H1 (cell line): ENCODE measurements at regions not wholly inside any gene's neighbourhood (a gene's known extent, or its start where the extent isn't known, plus 50 kb on each side); places are given as distances from the start of the nearest gene placed in this dataset.

Experiments used
- CTCF ChIA-PET: fragments of 300-600 bp; sonication (Branson Sonifier 250); formaldehyde crosslinking; loops from one replicate; lab custom pipeline; 2021; ENCODE audit not compliant: partially characterized antibody; lab: Charles Lee
- POLR2A ChIA-PET: fragments of 300-600 bp; sonication (Branson Sonifier 250); formaldehyde crosslinking; loops from one replicate; lab custom pipeline; 2021; ENCODE audit warnings: inconsistent platforms; ENCODE audit not compliant: partially characterized antibody; lab: Charles Lee
- DNase-seq, 2 experiments: peaks; one replicate each; pipeline versions ENCODE4 v3.0.0 to v3.0.0-alpha.2; 2010 to 2022; ENCODE audit warnings: low spot score in 2 of 2, low read depth in 1 of 2, mixed read lengths in 1 of 2
- FAIRE-seq: peaks from 2 replicates; lab custom pipeline; 2011; peaks lifted over from hg19 to GRCh38; lab: Jason Lieb, UNC
- H2AFZ ChIP-seq: 2 replicates; pipeline ENCODE4 v1.8.1; 2012; ENCODE audit warnings: low read length, inconsistent platforms
- H2AK5ac ChIP-seq: 2 replicates; pipeline ENCODE4 v1.6.1; 2013; ENCODE audit warnings: low read depth, low read length
- H2BK120ac ChIP-seq: replicated peaks from 2 replicates; pipeline ENCODE3; 2013; ENCODE audit warnings: low read depth, low read length, inconsistent platforms
- H2BK12ac ChIP-seq: 2 replicates; pipeline ENCODE4 v1.6.1; 2013; ENCODE audit warnings: low read depth, low read length
- H2BK15ac ChIP-seq: 2 replicates; pipeline ENCODE4 v1.6.1; 2013; ENCODE audit warnings: low read length
- H2BK20ac ChIP-seq: 2 replicates; pipeline ENCODE4 v1.6.1; 2013; ENCODE audit warnings: low read length
- H2BK5ac ChIP-seq: 2 replicates; pipeline ENCODE4 v1.6.1; 2013; ENCODE audit warnings: low read depth, low read length
- H3K14ac ChIP-seq: 2 replicates; pipeline ENCODE4 v1.6.1; 2013; ENCODE audit warnings: inconsistent platforms; ENCODE audit not compliant: insufficient read length
- H3K18ac ChIP-seq: 2 replicates; pipeline ENCODE4 v1.6.1; 2013; ENCODE audit warnings: low read length; ENCODE audit errors: extremely low read depth
- H3K23ac ChIP-seq: 2 replicates; pipeline ENCODE4 v1.6.1; 2013; ENCODE audit warnings: inconsistent platforms; ENCODE audit not compliant: insufficient read length
- H3K23me2 ChIP-seq: 2 replicates; pipeline ENCODE4 v1.6.1; 2013; ENCODE audit warnings: low read depth, low read length
- H3K27ac ChIP-seq: 2 replicates; pipeline ENCODE4 v1.6.1; 2011; ENCODE audit warnings: low read depth, low read length, inconsistent platforms
- H3K27me3 ChIP-seq, 4 experiments: replicated peaks in 1 of 4; 1 replicate in 1 of 4; 2 replicates in 3 of 4; pipeline versions ENCODE4 v1.6.1 to v1.8.1; 2011 to 2013; ENCODE audit warnings: low read length in 3 of 4, mild to moderate bottlenecking in 3 of 4, inconsistent platforms in 2 of 4, mixed read lengths in 2 of 4, moderate library complexity in 1 of 4; ENCODE audit not compliant: control insufficient read depth in 3 of 4, insufficient read depth in 3 of 4; ENCODE audit errors: extremely low read depth in 1 of 4
- H3K36me3 ChIP-seq, 4 experiments: 2 replicates each; pipeline versions ENCODE4 v1.6.1 to v1.8.1; 2011 to 2013; ENCODE audit warnings: mild to moderate bottlenecking in 4 of 4, low read length in 3 of 4, moderate library complexity in 2 of 4, control low read depth in 1 of 4, inconsistent platforms in 1 of 4; ENCODE audit not compliant: insufficient read depth in 4 of 4, control insufficient read depth in 2 of 4
- H3K4ac ChIP-seq: replicated peaks from 2 replicates; pipeline ENCODE3; 2013; ENCODE audit warnings: low read length, low read depth, mixed read lengths, inconsistent platforms; ENCODE audit not compliant: insufficient read length
- H3K4me1 ChIP-seq, 4 experiments: replicated peaks in 1 of 4; 1 replicate in 1 of 4; 2 replicates in 3 of 4; pipeline versions ENCODE4 v1.6.1 to v1.8.1; 2011 to 2013; ENCODE audit warnings: low read length in 3 of 4, inconsistent platforms in 2 of 4, mixed read lengths in 1 of 4; ENCODE audit not compliant: insufficient read depth in 4 of 4, control insufficient read depth in 3 of 4
- H3K4me2 ChIP-seq, 2 experiments: 2 replicates each; pipeline versions ENCODE4 v1.6.1 to v1.8.1; 2011 to 2013; ENCODE audit warnings: low read depth in 2 of 2, low read length in 2 of 2, control low read depth in 1 of 2, inconsistent platforms in 1 of 2, mild to moderate bottlenecking in 1 of 2; ENCODE audit not compliant: insufficient read depth in 1 of 2
- H3K4me3 ChIP-seq, 4 experiments: fragments of 200-600, 300-600 bp in 1 of 4; sonication (generic), shearing (Covaris generic), sonication (Bioruptor Twin) in 1 of 4; 2 replicates each; pipeline versions ENCODE4 v1.5.1 to v1.8.1; 2011 to 2016; ENCODE audit warnings: low read length in 4 of 4, low read depth in 3 of 4, control low read depth in 2 of 4, inconsistent platforms in 2 of 4, mild to moderate bottlenecking in 2 of 4, mixed read lengths in 1 of 4, moderate library complexity in 1 of 4; ENCODE audit not compliant: insufficient read depth in 2 of 4; ENCODE audit errors: extremely low read depth in 1 of 4
- H3K56ac ChIP-seq: replicated peaks from 2 replicates; pipeline ENCODE3; 2013; ENCODE audit warnings: low read depth, mild to moderate bottlenecking, mixed read lengths, low read length, inconsistent platforms; ENCODE audit not compliant: insufficient read length
- H3K79me1 ChIP-seq: 2 replicates; pipeline ENCODE4 v1.6.1; 2013; ENCODE audit warnings: low read depth, low read length, control low read depth
- H3K79me2 ChIP-seq, 2 experiments: 2 replicates each; pipeline versions ENCODE4 v1.6.1 to v1.8.1; 2012 to 2013; ENCODE audit warnings: low read length in 2 of 2, mild to moderate bottlenecking in 2 of 2, inconsistent platforms in 1 of 2; ENCODE audit not compliant: insufficient read depth in 2 of 2, control insufficient read depth in 1 of 2
- H3K9ac ChIP-seq, 4 experiments: replicated peaks in 1 of 4; 1 replicate in 1 of 4; 2 replicates in 3 of 4; pipeline versions ENCODE4 v1.6.1 to v1.8.1; 2011 to 2013; ENCODE audit warnings: low read depth in 3 of 4, low read length in 3 of 4, control low read depth in 2 of 4, mild to moderate bottlenecking in 2 of 4, moderate library complexity in 2 of 4, inconsistent platforms in 1 of 4; ENCODE audit errors: extremely low read depth in 1 of 4
- H3K9me3 ChIP-seq, 2 experiments: 2 replicates each; pipeline versions ENCODE4 v1.6.1 to v1.8.1; 2012 to 2013; ENCODE audit warnings: mild to moderate bottlenecking in 2 of 2, moderate library complexity in 2 of 2, control low read depth in 1 of 2, inconsistent platforms in 1 of 2, low read depth in 1 of 2, low read length in 1 of 2, mixed read lengths in 1 of 2; ENCODE audit not compliant: insufficient read depth in 2 of 2
- H4K20me1 ChIP-seq, 2 experiments: replicated peaks in 1 of 2; 2 replicates each; pipeline versions ENCODE3 to v1.8.1; 2011 to 2013; ENCODE audit warnings: inconsistent platforms in 2 of 2, low read length in 2 of 2, mild to moderate bottlenecking in 1 of 2; ENCODE audit not compliant: insufficient read depth in 2 of 2, control insufficient read depth in 1 of 2
- H4K5ac ChIP-seq: 2 replicates; pipeline ENCODE4 v1.6.1; 2013; ENCODE audit warnings: low read length, low read depth, mixed read lengths, inconsistent platforms; ENCODE audit not compliant: insufficient read length
- H4K8ac ChIP-seq: 2 replicates; pipeline ENCODE4 v1.8.0; 2013; ENCODE audit warnings: mild to moderate bottlenecking, moderate library complexity, low read length, inconsistent platforms; ENCODE audit not compliant: insufficient read depth; ENCODE audit errors: extremely low read depth
- H4K91ac ChIP-seq: replicated peaks from 2 replicates; pipeline ENCODE3; 2013; ENCODE audit warnings: low read length, mixed read lengths, inconsistent platforms; ENCODE audit not compliant: insufficient read length
- CHD1 ChIP-seq: IDR thresholded peaks from 2 replicates; pipeline ENCODE4 v1.6.1; 2012; ENCODE audit warnings: low read depth, low read length, improper control_type of control experiment
- EGR1 ChIP-seq: IDR thresholded peaks from 2 replicates; pipeline ENCODE4 v1.6.1; 2011; ENCODE audit warnings: low read depth, low read length, borderline replicate concordance
- HDAC6 ChIP-seq: IDR thresholded peaks from one replicate; pipeline ENCODE4 v1.7.1; 2012; ENCODE audit warnings: low read depth, mild to moderate bottlenecking, inconsistent platforms, low read length, moderate library complexity
- SAP30 ChIP-seq: fragments of 300-600 bp; sonication (generic); IDR thresholded peaks from 2 replicates; pipeline ENCODE4 v1.7.1; 2012; ENCODE audit warnings: low read length, moderate library complexity, mild to moderate bottlenecking, inconsistent platforms; ENCODE audit not compliant: insufficient read depth, insufficient replicate concordance
- SIN3A ChIP-seq, 2 experiments: IDR thresholded peaks in 1 of 2; conservative IDR thresholded peaks in 1 of 2; 2 replicates each; pipeline ENCODE4 v1.6.1; 2011 to 2012; ENCODE audit warnings: low read length in 2 of 2, improper control_type of control experiment in 1 of 2, low read depth in 1 of 2, mild to moderate bottlenecking in 1 of 2
- TAF7 ChIP-seq: optimal IDR thresholded peaks from 2 replicates; pipeline ENCODE3; 2011; ENCODE audit warnings: low read depth, mild to moderate bottlenecking, inconsistent platforms, low read length, moderate library complexity, borderline replicate concordance
- WGBS, 2 experiments: shearing (Covaris generic) in 1 of 2; methylation state at CpG; one replicate each; pipeline versions ENCODE4 v1.1.6 to v1.1.7; 2013 to 2015; ENCODE audit warnings: low lambda C conversion rate in 2 of 2, mixed read lengths in 2 of 2, inconsistent platforms in 1 of 2, low coverage in 1 of 2, missing lambda C conversion rate in 1 of 2; ENCODE audit not compliant: insufficient replicate concordance in 2 of 2, insufficient coverage in 1 of 2, insufficient read length in 1 of 2; ENCODE audit errors: extremely low coverage in 1 of 2, missing lambda C conversion rate in 1 of 2; 5-methylcytosine and 5-hydroxymethylcytosine counted together

- H4K91ac ChIP-seq, result no peak overlapping the region
- no peaks in the 10 kb centered on the region for H3K23me2 ChIP-seq
- H3K4ac ChIP-seq, result no peak overlapping the region
- no peak overlapping the region for H3K4me2 ChIP-seq
- H2AK5ac ChIP-seq, result no peak overlapping the region
- POLR2A ChIA-PET, result no interaction called here
- H3K79me1 ChIP-seq, result no peaks in the 10 kb centered on the region
- no peaks in the 10 kb centered on the region for H3K4me1 ChIP-seq
- H2BK12ac ChIP-seq, result no peak overlapping the region
- no peak overlapping the region for H4K8ac ChIP-seq
- no peak overlapping the region for H3K18ac ChIP-seq
- no peak overlapping the region for H2BK20ac ChIP-seq
- no peaks in the 10 kb centered on the region; a peak in 1 of 4 replicates for H3K9me3 ChIP-seq
- H2BK15ac ChIP-seq, result no peak overlapping the region
- H3K14ac ChIP-seq, result no peak overlapping the region
- H4K20me1 ChIP-seq, result no peaks in the 10 kb centered on the region
- WGBS, 2 experiments, result 80% methylated on average over 4 of the region's 6 CpGs; no CpG with 5 or more reads in 1 of the 2 experiments
- no peak overlapping the region for H3K9ac ChIP-seq
- H2AFZ ChIP-seq, result no peak overlapping the region
- H2BK120ac ChIP-seq, result no peak overlapping the region
- no peak overlapping the region for H2BK5ac ChIP-seq
- no peak overlapping the region for H3K23ac ChIP-seq
- H3K4me3 ChIP-seq, result no peak overlapping the region
- DNase-seq, result peak in 1 of 2 experiments; percentile 20
- no peak overlapping the region for H3K27ac ChIP-seq
- no peaks in the 10 kb centered on the region for H3K27me3 ChIP-seq
- no peaks in the 10 kb centered on the region for H3K36me3 ChIP-seq
- CTCF ChIA-PET, result no interaction called here
- H4K5ac ChIP-seq, result no peak overlapping the region
- no peak for FAIRE-seq
- H3K56ac ChIP-seq, result no peak overlapping the region
- H3K79me2 ChIP-seq, result no peaks in the 10 kb centered on the region
- TF ChIP-seq TAF7 (no peak), SAP30 (no peak), HDAC6 (no peak), CHD1 (no peak), EGR1 (no peak), SIN3A (conservative IDR thresholded peaks at IDR 0.05 in 1 of 2, IDR thresholded peaks at IDR 0.05 in 1 of 2; ENCODE audit: low read depth in 1 of 2, low read length in 2 of 2) (no peak)
Measured at GRCh38 chr14:99073431-99073830, 198.6 kb downstream of the BCL11B start.
